B cell (primary cell): ENCODE measurements at regions not wholly inside any gene's neighbourhood (a gene's known extent, or its start where the extent isn't known, plus 50 kb on each side); places are given as distances from the start of the nearest gene placed in this dataset.

Source experiments
- EZH2 ChIP-seq: IDR thresholded peaks from 2 replicates; pipeline ENCODE4 v1.6.1; 2012; ENCODE audit warnings: borderline replicate concordance, low read depth, mild to moderate bottlenecking, moderate library complexity, low read length; ENCODE audit not compliant: insufficient read depth, poor library complexity, severe bottlenecking
- TF ChIP-seq, protein P1 (sequence below): fragments of 200-600 bp; IDR thresholded peaks from one replicate; pipeline ENCODE4 v1.8.0; 2022; ENCODE audit warnings: antibody characterized with exemption, mild to moderate bottlenecking

- TF ChIP-seq, protein P1, sequence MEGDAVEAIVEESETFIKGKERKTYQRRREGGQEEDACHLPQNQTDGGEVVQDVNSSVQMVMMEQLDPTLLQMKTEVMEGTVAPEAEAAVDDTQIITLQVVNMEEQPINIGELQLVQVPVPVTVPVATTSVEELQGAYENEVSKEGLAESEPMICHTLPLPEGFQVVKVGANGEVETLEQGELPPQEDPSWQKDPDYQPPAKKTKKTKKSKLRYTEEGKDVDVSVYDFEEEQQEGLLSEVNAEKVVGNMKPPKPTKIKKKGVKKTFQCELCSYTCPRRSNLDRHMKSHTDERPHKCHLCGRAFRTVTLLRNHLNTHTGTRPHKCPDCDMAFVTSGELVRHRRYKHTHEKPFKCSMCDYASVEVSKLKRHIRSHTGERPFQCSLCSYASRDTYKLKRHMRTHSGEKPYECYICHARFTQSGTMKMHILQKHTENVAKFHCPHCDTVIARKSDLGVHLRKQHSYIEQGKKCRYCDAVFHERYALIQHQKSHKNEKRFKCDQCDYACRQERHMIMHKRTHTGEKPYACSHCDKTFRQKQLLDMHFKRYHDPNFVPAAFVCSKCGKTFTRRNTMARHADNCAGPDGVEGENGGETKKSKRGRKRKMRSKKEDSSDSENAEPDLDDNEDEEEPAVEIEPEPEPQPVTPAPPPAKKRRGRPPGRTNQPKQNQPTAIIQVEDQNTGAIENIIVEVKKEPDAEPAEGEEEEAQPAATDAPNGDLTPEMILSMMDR = no peak
- TF ChIP-seq EZH2 = no peak
These were observed 332.6 kb downstream of the SUCLG1 start for GRCh38 chr2:84126530-84126929.
